ENCODE measurements at regions not wholly inside any gene's neighbourhood (a gene's known extent, or its start where the extent isn't known, plus 50 kb on each side); places are given as distances from the start of the nearest gene placed in this dataset.

DNA sequence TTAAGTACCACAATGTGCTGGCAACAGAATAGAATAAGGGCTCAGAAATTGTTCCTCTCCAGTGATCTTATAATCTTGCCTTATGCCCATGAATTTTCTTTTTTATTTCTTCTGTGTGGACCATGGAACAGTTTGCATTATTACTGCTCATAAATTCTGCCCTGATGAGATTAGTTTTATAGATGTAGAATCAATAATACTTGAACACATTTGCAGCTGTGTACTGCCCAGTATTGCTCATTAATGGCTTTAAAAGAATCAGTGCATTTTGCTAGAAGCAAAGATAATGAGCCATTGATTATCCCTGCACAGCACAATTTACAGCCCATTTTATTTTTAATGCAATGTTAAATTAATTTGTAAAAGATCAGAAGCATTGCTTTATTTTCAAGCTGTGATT is 172.3 kb upstream of the STXBP6 start:
- no peak overlapping the region for H2BK120ac ChIP-seq (ENCODE audit: low read depth, low read length)
- H2BK12ac ChIP-seq (ENCODE audit: low read length in 2 of 2): no peak overlapping the region
- H3K9me3 ChIP-seq (ENCODE audit: control insufficient read depth, low read length): no peaks in the 10 kb centered on the region
- H2AFZ ChIP-seq (ENCODE audit: low read depth, low read length): no peak overlapping the region
- no peaks in the 10 kb centered on the region for H3K36me3 ChIP-seq (ENCODE audit: control insufficient read depth in 1 of 2, insufficient read depth in 2 of 2, low read depth in 1 of 2, low read length in 2 of 2)
- no peak overlapping the region for H2BK15ac ChIP-seq (ENCODE audit: low read depth, poor library complexity, severe bottlenecking)
- H3K23ac ChIP-seq (ENCODE audit: low read length in 2 of 2): no peak overlapping the region
- DNase-seq: no peak
- no peak overlapping the region for H4K8ac ChIP-seq (ENCODE audit: low read length)
- H3K4me1 ChIP-seq (ENCODE audit: control insufficient read depth, insufficient read depth, low read depth, low read length): no peaks in the 10 kb centered on the region
- H3K9ac ChIP-seq (ENCODE audit: low read length): no peak overlapping the region
- no peak overlapping the region for H3K4me2 ChIP-seq (ENCODE audit: low read length, poor library complexity, severe bottlenecking)
- no peak overlapping the region for H3K4me3 ChIP-seq (ENCODE audit: insufficient read depth in 1 of 2, low read depth in 1 of 2, low read length in 2 of 2)
- H3K14ac ChIP-seq (ENCODE audit: low read length in 2 of 2): no peak overlapping the region
- H4K91ac ChIP-seq (ENCODE audit: low read length): no peak overlapping the region
- no peak overlapping the region for H3K4ac ChIP-seq (ENCODE audit: low read depth in 1 of 2, low read length in 2 of 2)
- no peak overlapping the region for H2BK5ac ChIP-seq (ENCODE audit: low read depth, low read length, poor library complexity, severe bottlenecking)
- no peak overlapping the region for H3K27ac ChIP-seq (ENCODE audit: low read length, poor library complexity, severe bottlenecking)
- H3K27me3 ChIP-seq (ENCODE audit: control insufficient read depth in 1 of 2, insufficient read depth in 1 of 2, low read length in 2 of 2): no peaks in the 10 kb centered on the region
- H3K18ac ChIP-seq (ENCODE audit: low read depth in 1 of 2, low read length in 2 of 2): no peak overlapping the region
- no peak overlapping the region for H2AK5ac ChIP-seq (ENCODE audit: low read length, severe bottlenecking)
- H3K79me1 ChIP-seq (replicated peaks; ENCODE audit: low read length, poor library complexity, severe bottlenecking): no peaks in the 10 kb centered on the region

DNA sequence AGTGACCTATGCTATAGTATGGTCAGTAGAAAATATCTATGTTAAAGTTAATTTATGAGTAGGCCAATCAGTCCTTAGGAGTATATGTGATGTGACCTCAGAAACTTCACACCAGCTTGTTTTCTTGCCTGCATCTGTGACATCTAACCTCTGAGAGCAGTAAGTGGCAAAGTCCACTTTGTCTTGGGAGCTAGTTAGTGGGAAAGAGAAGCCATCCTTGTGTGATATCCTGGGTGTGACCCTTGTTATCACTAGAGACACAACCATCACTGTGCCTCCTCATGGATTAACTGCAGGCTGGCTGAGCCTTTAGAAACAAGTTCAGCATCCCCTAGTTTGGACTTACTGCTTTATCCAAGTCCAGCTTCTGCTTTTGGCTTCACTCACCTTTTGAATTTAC is 170.6 kb upstream of the STXBP6 start:
- H2BK15ac ChIP-seq (ENCODE audit: low read depth, poor library complexity, severe bottlenecking): no peak overlapping the region
- no peak overlapping the region for H2BK12ac ChIP-seq (ENCODE audit: low read length in 2 of 2)
- no peak overlapping the region for H2AFZ ChIP-seq (ENCODE audit: low read depth, low read length)
- no peaks in the 10 kb centered on the region for H3K4me1 ChIP-seq (ENCODE audit: control insufficient read depth, insufficient read depth, low read depth, low read length)
- H4K91ac ChIP-seq (ENCODE audit: low read length): no peak overlapping the region
- no peak for DNase-seq
- no peak overlapping the region for H3K23ac ChIP-seq (ENCODE audit: low read length in 2 of 2)
- no peak overlapping the region for H3K27ac ChIP-seq (ENCODE audit: low read length, poor library complexity, severe bottlenecking)
- no peak overlapping the region for H2BK120ac ChIP-seq (ENCODE audit: low read depth, low read length)
- H3K4me2 ChIP-seq (ENCODE audit: low read length, poor library complexity, severe bottlenecking): no peak overlapping the region
- no peak overlapping the region for H3K9ac ChIP-seq (ENCODE audit: low read length)
- H3K27me3 ChIP-seq (ENCODE audit: control insufficient read depth in 1 of 2, insufficient read depth in 1 of 2, low read length in 2 of 2): no peaks in the 10 kb centered on the region
- H3K18ac ChIP-seq (ENCODE audit: low read depth in 1 of 2, low read length in 2 of 2): no peak overlapping the region
- H3K4me3 ChIP-seq (ENCODE audit: insufficient read depth in 1 of 2, low read depth in 1 of 2, low read length in 2 of 2): no peak overlapping the region
- H3K4ac ChIP-seq (ENCODE audit: low read depth in 1 of 2, low read length in 2 of 2): no peak overlapping the region
- no peaks in the 10 kb centered on the region for H3K36me3 ChIP-seq (ENCODE audit: control insufficient read depth in 1 of 2, insufficient read depth in 2 of 2, low read depth in 1 of 2, low read length in 2 of 2)
- H3K9me3 ChIP-seq (ENCODE audit: control insufficient read depth, low read length): no peaks in the 10 kb centered on the region
- no peak overlapping the region for H3K14ac ChIP-seq (ENCODE audit: low read length in 2 of 2)
- H2AK5ac ChIP-seq (ENCODE audit: low read length, severe bottlenecking): no peak overlapping the region
- no peaks in the 10 kb centered on the region for H3K79me1 ChIP-seq (replicated peaks; ENCODE audit: low read length, poor library complexity, severe bottlenecking)
- no peak overlapping the region for H2BK5ac ChIP-seq (ENCODE audit: low read depth, low read length, poor library complexity, severe bottlenecking)
- no peak overlapping the region for H4K8ac ChIP-seq (ENCODE audit: low read length)

- H3K23ac ChIP-seq (ENCODE audit: low read length in 2 of 2): no peak overlapping the region
- no peaks in the 10 kb centered on the region for H3K79me1 ChIP-seq (replicated peaks; ENCODE audit: low read length, poor library complexity, severe bottlenecking)
- H3K9ac ChIP-seq (ENCODE audit: low read length): no peak overlapping the region
- H2AFZ ChIP-seq (ENCODE audit: low read depth, low read length): no peak overlapping the region
- H3K4me3 ChIP-seq (ENCODE audit: insufficient read depth in 1 of 2, low read depth in 1 of 2, low read length in 2 of 2): no peak overlapping the region
- no peak overlapping the region for H4K8ac ChIP-seq (ENCODE audit: low read length)
- no peak overlapping the region for H3K4me2 ChIP-seq (ENCODE audit: low read length, poor library complexity, severe bottlenecking)
- no peaks in the 10 kb centered on the region for H3K4me1 ChIP-seq (ENCODE audit: control insufficient read depth, insufficient read depth, low read depth, low read length)
- no peak overlapping the region for H2AK5ac ChIP-seq (ENCODE audit: low read length, severe bottlenecking)
- no peak overlapping the region for H2BK15ac ChIP-seq (ENCODE audit: low read depth, poor library complexity, severe bottlenecking)
- H3K27me3 ChIP-seq (ENCODE audit: control insufficient read depth in 1 of 2, insufficient read depth in 1 of 2, low read length in 2 of 2): no peaks in the 10 kb centered on the region
- no peak overlapping the region for H3K14ac ChIP-seq (ENCODE audit: low read length in 2 of 2)
- no peaks in the 10 kb centered on the region for H3K36me3 ChIP-seq (ENCODE audit: control insufficient read depth in 1 of 2, insufficient read depth in 2 of 2, low read depth in 1 of 2, low read length in 2 of 2)
- no peak for DNase-seq
- no peak overlapping the region for H3K4ac ChIP-seq (ENCODE audit: low read depth in 1 of 2, low read length in 2 of 2)
- no peaks in the 10 kb centered on the region for H3K9me3 ChIP-seq (ENCODE audit: control insufficient read depth, low read length)
- H3K27ac ChIP-seq (ENCODE audit: low read length, poor library complexity, severe bottlenecking): no peak overlapping the region
- no peak overlapping the region for H2BK120ac ChIP-seq (ENCODE audit: low read depth, low read length)
- H2BK5ac ChIP-seq (ENCODE audit: low read depth, low read length, poor library complexity, severe bottlenecking): no peak overlapping the region
- no peak overlapping the region for H2BK12ac ChIP-seq (ENCODE audit: low read length in 2 of 2)
- no peak overlapping the region for H4K91ac ChIP-seq (ENCODE audit: low read length)
- no peak overlapping the region for H3K18ac ChIP-seq (ENCODE audit: low read depth in 1 of 2, low read length in 2 of 2)
Observed at GRCh38 chr14:25215607-25216006, 165.7 kb upstream of the STXBP6 start.

DNA sequence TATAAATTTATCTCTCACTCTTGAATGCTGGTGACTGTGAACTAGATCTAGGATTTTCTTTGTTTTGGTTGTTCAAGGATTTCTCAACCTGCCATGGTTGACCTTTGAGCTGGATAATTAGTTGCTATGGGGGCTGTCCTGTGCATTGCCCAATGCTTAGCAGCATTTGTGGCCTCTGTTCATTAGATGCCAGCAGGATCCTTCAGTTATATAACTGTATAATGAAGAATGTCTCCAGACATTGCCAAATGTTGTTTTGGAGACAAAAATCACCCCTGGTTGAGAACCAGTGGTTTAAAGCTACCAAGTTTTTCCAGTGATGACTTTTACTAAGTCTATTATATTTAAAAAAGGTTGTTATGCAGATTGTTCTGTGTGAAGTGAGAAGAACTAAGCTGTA is 147.9 kb upstream of the STXBP6 start:
- H2BK15ac ChIP-seq (ENCODE audit: low read depth, poor library complexity, severe bottlenecking): no peak overlapping the region
- H2BK12ac ChIP-seq (ENCODE audit: low read length in 2 of 2): no peak overlapping the region
- H3K4me2 ChIP-seq (ENCODE audit: low read length, poor library complexity, severe bottlenecking): no peak overlapping the region
- no peak overlapping the region for H4K91ac ChIP-seq (ENCODE audit: low read length)
- no peaks in the 10 kb centered on the region for H3K4me1 ChIP-seq (ENCODE audit: control insufficient read depth, insufficient read depth, low read depth, low read length)
- no peak overlapping the region for H3K14ac ChIP-seq (ENCODE audit: low read length in 2 of 2)
- no peak overlapping the region for H3K4me3 ChIP-seq (ENCODE audit: insufficient read depth in 1 of 2, low read depth in 1 of 2, low read length in 2 of 2)
- no peak overlapping the region for H3K23ac ChIP-seq (ENCODE audit: low read length in 2 of 2)
- peaks cover 11% of the 10 kb centered on the region for H3K9me3 ChIP-seq (ENCODE audit: control insufficient read depth, low read length)
- no peak overlapping the region for H3K9ac ChIP-seq (ENCODE audit: low read length)
- H3K79me1 ChIP-seq (replicated peaks; ENCODE audit: low read length, poor library complexity, severe bottlenecking): no peaks in the 10 kb centered on the region
- no peak for DNase-seq
- H3K36me3 ChIP-seq (ENCODE audit: control insufficient read depth in 1 of 2, insufficient read depth in 2 of 2, low read depth in 1 of 2, low read length in 2 of 2): no peaks in the 10 kb centered on the region
- H2BK5ac ChIP-seq (ENCODE audit: low read depth, low read length, poor library complexity, severe bottlenecking): no peak overlapping the region
- no peak overlapping the region for H2AFZ ChIP-seq (ENCODE audit: low read depth, low read length)
- no peak overlapping the region for H2BK120ac ChIP-seq (ENCODE audit: low read depth, low read length)
- H3K18ac ChIP-seq (ENCODE audit: low read depth in 1 of 2, low read length in 2 of 2): no peak overlapping the region
- H3K27ac ChIP-seq (ENCODE audit: low read length, poor library complexity, severe bottlenecking): no peak overlapping the region
- no peak overlapping the region for H2AK5ac ChIP-seq (ENCODE audit: low read length, severe bottlenecking)
- H4K8ac ChIP-seq (ENCODE audit: low read length): no peak overlapping the region
- no peaks in the 10 kb centered on the region for H3K27me3 ChIP-seq (ENCODE audit: control insufficient read depth in 1 of 2, insufficient read depth in 1 of 2, low read length in 2 of 2)
- no peak overlapping the region for H3K4ac ChIP-seq (ENCODE audit: low read depth in 1 of 2, low read length in 2 of 2)

Data from mesenchymal stem cell (in vitro differentiated cells and primary cell).